ENCODE measurements at regions not wholly inside any gene's neighbourhood (a gene's known extent, or its start where the extent isn't known, plus 50 kb on each side); places are given as distances from the start of the nearest gene placed in this dataset.

DNA sequence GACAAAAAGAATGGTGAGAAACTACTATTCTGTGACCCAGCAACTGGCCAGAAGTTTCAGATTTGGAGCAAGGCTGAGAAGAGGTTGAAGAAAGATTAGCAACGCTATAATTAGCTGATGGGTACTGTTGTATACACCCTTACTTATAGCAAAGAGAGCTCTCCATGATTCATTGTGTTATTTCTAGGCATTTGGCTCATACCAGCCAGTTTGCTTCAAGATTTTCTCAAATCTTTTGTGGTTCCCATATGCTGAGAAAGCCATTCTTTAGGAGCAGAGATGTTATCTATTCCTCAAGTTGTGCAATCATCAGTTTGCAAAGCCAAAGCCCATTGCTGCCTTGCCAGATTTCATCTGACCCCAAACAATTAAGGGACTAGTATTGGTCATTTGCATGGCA is 179.4 kb downstream of the ETS1 start:
- 46% methylated on average over 1 of the region's 1 CpG for WGBS
- no peak overlapping the region for H3K4me3 ChIP-seq
- H3K27me3 ChIP-seq (replicated peaks; ENCODE audit: insufficient read depth) = no peaks in the 10 kb centered on the region
- H3K27ac ChIP-seq = no peak overlapping the region
- no peak for DNase-seq (ENCODE audit: low spot score)
- TF ChIP-seq POLR2A (IDR thresholded peaks at IDR 0.05) = no peak
- TF ChIP-seq, protein P1, sequence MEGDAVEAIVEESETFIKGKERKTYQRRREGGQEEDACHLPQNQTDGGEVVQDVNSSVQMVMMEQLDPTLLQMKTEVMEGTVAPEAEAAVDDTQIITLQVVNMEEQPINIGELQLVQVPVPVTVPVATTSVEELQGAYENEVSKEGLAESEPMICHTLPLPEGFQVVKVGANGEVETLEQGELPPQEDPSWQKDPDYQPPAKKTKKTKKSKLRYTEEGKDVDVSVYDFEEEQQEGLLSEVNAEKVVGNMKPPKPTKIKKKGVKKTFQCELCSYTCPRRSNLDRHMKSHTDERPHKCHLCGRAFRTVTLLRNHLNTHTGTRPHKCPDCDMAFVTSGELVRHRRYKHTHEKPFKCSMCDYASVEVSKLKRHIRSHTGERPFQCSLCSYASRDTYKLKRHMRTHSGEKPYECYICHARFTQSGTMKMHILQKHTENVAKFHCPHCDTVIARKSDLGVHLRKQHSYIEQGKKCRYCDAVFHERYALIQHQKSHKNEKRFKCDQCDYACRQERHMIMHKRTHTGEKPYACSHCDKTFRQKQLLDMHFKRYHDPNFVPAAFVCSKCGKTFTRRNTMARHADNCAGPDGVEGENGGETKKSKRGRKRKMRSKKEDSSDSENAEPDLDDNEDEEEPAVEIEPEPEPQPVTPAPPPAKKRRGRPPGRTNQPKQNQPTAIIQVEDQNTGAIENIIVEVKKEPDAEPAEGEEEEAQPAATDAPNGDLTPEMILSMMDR (IDR thresholded peaks at IDR 0.05) = no peak
- no peak for TF ChIP-seq POLR2AphosphoS5 (IDR thresholded peaks at IDR 0.05)
- no peaks in the 10 kb centered on the region for H3K36me3 ChIP-seq
- no peaks in the 10 kb centered on the region for H3K9me3 ChIP-seq
- H3K4me1 ChIP-seq (replicated peaks) = no peaks in the 10 kb centered on the region
- intact Hi-C loops (cut with DNase I) = no loop called here

GRCh38 chr11:128405714-128406662 is 181.4 kb downstream of the ETS1 start:
- intact Hi-C loops (cut with DNase I) = no loop called here
- no peaks in the 10 kb centered on the region for H3K4me1 ChIP-seq (replicated peaks)
- no peaks in the 10 kb centered on the region for H3K36me3 ChIP-seq
- H3K27me3 ChIP-seq (replicated peaks; ENCODE audit: insufficient read depth) = no peaks in the 10 kb centered on the region
- no peaks in the 10 kb centered on the region for H3K9me3 ChIP-seq
- TF ChIP-seq POLR2A (IDR thresholded peaks at IDR 0.05) (no peak), POLR2AphosphoS5 (IDR thresholded peaks at IDR 0.05) (no peak)
- TF ChIP-seq, protein P1 (IDR thresholded peaks at IDR 0.05) = no peak
- DNase-seq (ENCODE audit: low spot score) = no peak
- no peak overlapping the region for H3K4me3 ChIP-seq
- H3K27ac ChIP-seq = no peak overlapping the region
- WGBS = 48% methylated on average over 8 of the region's 8 CpGs

- TF ChIP-seq POLR2AphosphoS5 (IDR thresholded peaks at IDR 0.05) = no peak
- TF ChIP-seq, protein P1 (IDR thresholded peaks at IDR 0.05) = no peak
- no peak for TF ChIP-seq POLR2A (IDR thresholded peaks at IDR 0.05)
- intact Hi-C loops (cut with DNase I) = no loop called here
- no peak for DNase-seq (ENCODE audit: low spot score)
Observed at GRCh38 chr11:128405112-128405511, 182.2 kb downstream of the ETS1 start.

DNA sequence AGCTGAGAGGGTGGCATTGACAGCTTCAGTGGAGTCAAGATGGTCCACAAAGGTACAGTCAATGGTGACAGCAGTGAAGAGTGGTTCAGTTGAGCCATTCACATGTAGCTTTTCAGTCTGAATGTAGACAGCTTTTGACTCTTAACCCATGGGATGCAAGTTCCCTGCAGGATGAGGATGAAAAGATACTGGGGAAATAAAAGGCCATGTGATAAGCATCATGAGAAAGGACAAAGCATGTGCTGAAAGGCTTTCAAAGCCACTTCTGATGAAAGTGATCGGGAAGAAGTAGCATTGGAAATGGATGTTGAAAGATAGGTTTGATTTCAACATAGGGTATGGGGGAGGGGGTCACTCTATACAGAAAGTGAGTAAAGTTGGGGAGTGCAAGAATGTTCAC is 182.9 kb downstream of the ETS1 start:
- DNase-seq (ENCODE audit: low spot score) = no peak
- intact Hi-C loops (cut with DNase I) = no loop called here
- Histone ChIP-seq H3K27me3 (replicated peaks; ENCODE audit: insufficient read depth) (no peaks in the 10 kb centered on the region), H3K9me3 (no peaks in the 10 kb centered on the region), H3K4me3 (no peak overlapping the region), H3K36me3 (no peaks in the 10 kb centered on the region), H3K27ac (no peak overlapping the region), H3K4me1 (replicated peaks) (no peaks in the 10 kb centered on the region)
- WGBS = 81% methylated on average over 1 of the region's 1 CpG
- no peak for TF ChIP-seq POLR2AphosphoS5 (IDR thresholded peaks at IDR 0.05)
- TF ChIP-seq POLR2A (IDR thresholded peaks at IDR 0.05) = no peak
- TF ChIP-seq, protein P1 (IDR thresholded peaks at IDR 0.05) = no peak

More at GRCh38 chr11:128405112-128405511, 182.2 kb downstream of the ETS1 start:
- Histone ChIP-seq H3K27me3 (replicated peaks; ENCODE audit: insufficient read depth) (no peaks in the 10 kb centered on the region), H3K4me1 (replicated peaks) (no peaks in the 10 kb centered on the region), H3K27ac (no peak overlapping the region), H3K9me3 (no peaks in the 10 kb centered on the region), H3K36me3 (no peaks in the 10 kb centered on the region), H3K4me3 (no peak overlapping the region)
- 88% methylated on average over 1 of the region's 1 CpG for WGBS

Measured in prostate gland (tissue), 2 donors.